Activated naive CD4-positive, alpha-beta T cell treated with anti-CD3 and anti-CD28 coated beads, Interleukin-2, amount 50 U/mL, for 24 hours (primary cell): ENCODE measurements at regions not wholly inside any gene's neighbourhood (a gene's known extent, or its start where the extent isn't known, plus 50 kb on each side); places are given as distances from the start of the nearest gene placed in this dataset.
"Not testable (repeated sequence)": the region's sequence is repeated elsewhere in the genome, so short reads cannot be mapped to it uniquely, and the experiment has no call there.

ENCODE experiments used
- H3K27ac Mint-ChIP-seq: one replicate; pipeline ENCODE4 v1.8.0; 2021; ENCODE audit warnings: mild to moderate bottlenecking, mixed read lengths
- H3K27me3 Mint-ChIP-seq: one replicate; pipeline ENCODE4 v1.8.0; 2021; ENCODE audit warnings: mixed read lengths
- H3K36me3 Mint-ChIP-seq: one replicate; pipeline ENCODE4 v1.8.0; 2021; ENCODE audit warnings: mixed read lengths
- H3K4me1 Mint-ChIP-seq: one replicate; pipeline ENCODE4 v1.8.0; 2021; ENCODE audit warnings: mixed read lengths
- H3K4me3 Mint-ChIP-seq: one replicate; pipeline ENCODE4 v1.8.0; 2021; ENCODE audit warnings: mild to moderate bottlenecking, mixed read lengths
- H3K9me3 Mint-ChIP-seq: one replicate; pipeline ENCODE4 v1.8.0; 2021; ENCODE audit warnings: mixed read lengths

DNA sequence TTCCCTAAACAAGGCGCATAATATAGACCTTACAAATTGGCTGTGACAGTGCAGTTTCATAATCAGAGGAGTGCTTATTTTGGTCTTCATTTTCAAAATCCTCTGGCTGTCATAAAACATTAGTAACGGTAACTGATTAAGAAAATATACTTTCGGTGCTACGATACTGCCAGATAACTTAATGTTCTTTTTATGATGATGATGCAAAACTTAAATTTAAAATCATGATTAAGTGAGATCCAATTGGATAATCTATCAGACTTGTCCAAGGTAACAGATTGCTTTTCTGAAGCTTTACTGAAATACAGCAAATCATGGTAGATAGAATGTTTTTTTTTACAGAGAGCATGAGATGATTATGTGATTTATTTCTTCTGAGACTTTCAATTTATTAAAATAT lies 364.2 kb upstream of the CNTN3 start:
- Mint-ChIP-seq H3K4me1 (no peaks in the 10 kb centered on the region), H3K9me3 (peaks cover 5% of the 10 kb centered on the region), H3K36me3 (no peaks in the 10 kb centered on the region), H3K27me3 (no peaks in the 10 kb centered on the region), H3K27ac (no peak overlapping the region), H3K4me3 (no peak overlapping the region)

- H3K36me3 Mint-ChIP-seq, H3K4me1 Mint-ChIP-seq, H3K27me3 Mint-ChIP-seq, H3K4me3 Mint-ChIP-seq, H3K9me3 Mint-ChIP-seq, H3K27ac Mint-ChIP-seq: not testable (repeated sequence)
These were observed 370.8 kb upstream of the CNTN3 start for GRCh38 chr3:74985028-74985904.

- no peak overlapping the region for H3K27ac Mint-ChIP-seq
- peaks cover 11% of the 10 kb centered on the region for H3K9me3 Mint-ChIP-seq
- no peaks in the 10 kb centered on the region for H3K4me1 Mint-ChIP-seq
- no peak overlapping the region for H3K4me3 Mint-ChIP-seq
- H3K36me3 Mint-ChIP-seq = no peaks in the 10 kb centered on the region
- no peaks in the 10 kb centered on the region for H3K27me3 Mint-ChIP-seq
These were observed 373.6 kb upstream of the CNTN3 start for GRCh38 chr3:74988095-74988494.

DNA sequence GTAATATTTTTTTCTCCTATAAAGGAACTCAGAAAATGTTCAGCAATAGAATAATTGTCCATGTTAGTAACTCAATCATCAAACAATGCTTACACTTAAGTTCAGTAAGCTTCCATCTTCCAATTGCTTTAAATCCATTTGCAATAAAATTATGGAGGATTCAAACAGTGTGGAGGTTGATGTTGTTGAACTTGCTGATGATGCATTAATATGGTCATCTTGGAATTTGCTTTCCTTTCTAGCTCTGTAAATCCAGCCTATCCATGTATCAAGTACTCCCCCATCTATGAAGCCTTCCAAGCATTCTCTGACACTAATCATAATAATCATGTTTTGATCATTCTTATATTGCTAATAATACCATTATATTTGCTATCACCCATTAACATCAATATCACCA lies 378.4 kb upstream of the CNTN3 start:
- H3K9me3 Mint-ChIP-seq = peaks cover 24% of the 10 kb centered on the region
- H3K27ac Mint-ChIP-seq = no peak overlapping the region
- no peak overlapping the region for H3K4me3 Mint-ChIP-seq
- H3K4me1 Mint-ChIP-seq = no peaks in the 10 kb centered on the region
- H3K36me3 Mint-ChIP-seq = no peaks in the 10 kb centered on the region
- no peaks in the 10 kb centered on the region for H3K27me3 Mint-ChIP-seq

DNA sequence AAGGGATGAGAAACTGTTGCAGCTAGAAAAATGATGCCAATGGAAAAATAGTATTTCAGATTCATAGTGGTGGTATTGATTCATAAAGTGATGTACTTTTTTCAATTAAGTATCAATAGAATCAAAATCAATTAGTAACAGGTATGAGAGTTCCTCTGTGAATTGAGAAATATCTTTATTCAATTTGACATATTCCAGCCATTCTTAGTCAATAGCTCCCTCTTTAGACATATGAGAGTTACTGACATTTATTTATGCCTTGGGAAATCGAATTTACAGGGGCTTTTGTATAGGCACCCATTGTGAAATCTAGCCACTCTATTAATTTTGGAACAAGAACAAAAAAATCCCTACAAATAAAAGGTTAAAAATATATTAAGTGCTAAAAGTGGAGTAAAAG lies 386.9 kb upstream of the CNTN3 start:
- Mint-ChIP-seq H3K4me1 (no peaks in the 10 kb centered on the region), H3K36me3 (no peaks in the 10 kb centered on the region), H3K27ac (no peak overlapping the region), H3K4me3 (no peak overlapping the region), H3K9me3 (no peaks in the 10 kb centered on the region), H3K27me3 (no peaks in the 10 kb centered on the region)

GRCh38 chr3:75012791-75013331 lies 398.4 kb upstream of the CNTN3 start:
- Mint-ChIP-seq H3K27me3 (no peaks in the 10 kb centered on the region), H3K4me3 (no peak overlapping the region)

GRCh38 chr3:75014008-75014407 lies 399.5 kb upstream of the CNTN3 start:
- Mint-ChIP-seq H3K36me3 (no peaks in the 10 kb centered on the region), H3K27ac (no peak overlapping the region), H3K4me3 (no peak overlapping the region), H3K4me1 (no peaks in the 10 kb centered on the region), H3K9me3 (peaks cover 10% of the 10 kb centered on the region), H3K27me3 (no peaks in the 10 kb centered on the region)

More at GRCh38 chr3:75012791-75013331, 398.4 kb upstream of the CNTN3 start:
- Mint-ChIP-seq H3K36me3 (no peaks in the 10 kb centered on the region), H3K4me1 (no peaks in the 10 kb centered on the region), H3K9me3 (peaks cover 10% of the 10 kb centered on the region), H3K27ac (no peak overlapping the region)

DNA sequence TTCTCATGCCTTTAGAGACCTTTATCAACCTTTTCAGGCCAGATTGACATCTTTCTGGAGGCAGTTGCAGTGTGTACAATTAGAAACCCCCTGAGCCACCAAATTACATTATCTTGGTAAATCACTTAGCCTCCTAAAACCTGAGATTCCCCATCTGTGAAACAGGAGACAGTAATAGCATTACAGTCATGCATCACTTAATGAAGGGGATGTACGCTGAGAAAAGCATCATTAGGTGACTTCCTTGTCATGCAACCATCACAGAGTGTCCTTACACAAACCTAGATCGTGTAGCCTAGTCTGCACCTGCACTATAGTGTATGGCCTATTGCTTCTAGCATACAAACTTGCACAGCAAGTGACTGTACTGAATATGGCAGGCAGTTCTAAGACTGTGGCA lies 400.8 kb upstream of the CNTN3 start:
- peaks cover 10% of the 10 kb centered on the region for H3K9me3 Mint-ChIP-seq
- H3K27ac Mint-ChIP-seq = no peak overlapping the region
- no peaks in the 10 kb centered on the region for H3K27me3 Mint-ChIP-seq
- H3K4me1 Mint-ChIP-seq = no peaks in the 10 kb centered on the region
- no peaks in the 10 kb centered on the region for H3K36me3 Mint-ChIP-seq
- H3K4me3 Mint-ChIP-seq = no peak overlapping the region

DNA sequence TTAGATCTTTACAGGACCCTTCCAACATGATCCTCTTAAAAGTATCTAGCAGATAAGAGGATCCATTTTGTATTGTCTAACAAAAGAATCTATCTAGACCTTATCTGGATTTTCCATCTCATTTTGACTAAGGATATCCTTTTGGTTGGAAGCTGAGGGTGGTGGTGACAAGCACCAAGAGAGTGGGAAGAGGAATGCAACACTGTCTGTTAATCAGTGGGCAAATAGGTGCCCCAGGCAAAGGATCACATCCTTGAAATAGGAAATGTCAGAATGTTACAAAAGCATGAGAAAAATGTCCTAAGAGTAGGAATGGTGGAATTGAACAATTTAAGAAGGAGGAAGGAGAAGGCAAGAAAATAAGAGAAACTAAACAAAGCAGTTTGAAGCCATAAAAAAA lies 420.7 kb upstream of the CNTN3 start:
- Mint-ChIP-seq H3K4me1 (no peaks in the 10 kb centered on the region), H3K36me3 (no peaks in the 10 kb centered on the region), H3K4me3 (no peak overlapping the region), H3K27ac (no peak overlapping the region), H3K27me3 (no peaks in the 10 kb centered on the region), H3K9me3 (peaks cover 16% of the 10 kb centered on the region)

DNA sequence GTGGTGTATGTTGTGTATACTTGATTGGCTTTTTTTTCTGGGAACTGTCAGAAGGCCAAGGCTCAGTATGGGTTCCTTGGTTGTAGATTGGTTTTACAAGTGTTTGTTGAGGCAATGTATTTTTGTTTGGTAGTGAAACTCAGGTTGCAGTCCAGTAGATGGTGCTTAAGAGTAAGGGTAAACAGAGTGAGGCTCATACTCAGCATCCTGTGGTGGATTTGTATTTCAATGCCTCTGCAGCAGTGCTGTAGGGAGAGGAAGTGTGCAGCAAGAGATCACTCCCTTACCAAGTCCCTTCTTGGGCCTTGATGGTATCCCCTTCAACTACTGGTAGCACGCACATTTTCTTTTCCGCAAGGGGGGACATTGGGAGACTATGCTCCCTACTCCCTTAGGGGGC lies 428.5 kb upstream of the CNTN3 start:
- H3K4me3 Mint-ChIP-seq = no peak overlapping the region
- H3K27me3 Mint-ChIP-seq = no peaks in the 10 kb centered on the region
- H3K27ac Mint-ChIP-seq = no peak overlapping the region
- peaks cover 17% of the 10 kb centered on the region for H3K9me3 Mint-ChIP-seq
- no peaks in the 10 kb centered on the region for H3K4me1 Mint-ChIP-seq
- H3K36me3 Mint-ChIP-seq = no peaks in the 10 kb centered on the region

DNA sequence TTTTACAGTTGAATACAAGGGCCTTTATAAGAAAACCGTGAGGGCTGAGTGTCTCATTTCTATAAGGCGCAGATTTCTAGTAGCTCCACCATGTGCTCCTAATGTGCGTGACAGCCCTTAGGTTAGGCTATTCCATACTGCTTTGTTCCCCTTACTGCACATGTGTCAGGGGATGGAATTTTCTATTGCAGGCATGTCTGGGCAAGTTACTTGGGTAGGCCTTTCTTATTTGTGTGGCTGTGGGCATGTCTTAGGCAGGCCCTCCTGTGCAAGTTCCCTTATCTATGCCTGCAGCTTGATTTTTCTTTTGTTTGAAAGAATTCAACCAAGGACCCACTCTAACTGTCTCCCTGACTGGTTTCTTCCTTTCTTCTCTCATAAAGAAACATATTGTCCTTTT lies 434.2 kb upstream of the CNTN3 start:
- Mint-ChIP-seq H3K36me3 (no peaks in the 10 kb centered on the region), H3K27ac (no peak overlapping the region), H3K4me1 (no peaks in the 10 kb centered on the region), H3K4me3 (no peak overlapping the region), H3K27me3 (no peaks in the 10 kb centered on the region), H3K9me3 (peaks cover 8% of the 10 kb centered on the region)

- Mint-ChIP-seq H3K27ac (no peak overlapping the region), H3K9me3 (peaks cover 8% of the 10 kb centered on the region), H3K36me3 (no peaks in the 10 kb centered on the region), H3K27me3 (no peaks in the 10 kb centered on the region), H3K4me1 (no peaks in the 10 kb centered on the region), H3K4me3 (no peak overlapping the region)
These were observed 435.1 kb upstream of the CNTN3 start for GRCh38 chr3:75049533-75049932.

GRCh38 chr3:75059120-75059519 lies 444.7 kb upstream of the CNTN3 start:
- peaks cover 6% of the 10 kb centered on the region for H3K9me3 Mint-ChIP-seq
- no peaks in the 10 kb centered on the region for H3K4me1 Mint-ChIP-seq
- H3K27ac Mint-ChIP-seq = no peak overlapping the region
- no peaks in the 10 kb centered on the region for H3K27me3 Mint-ChIP-seq
- no peak overlapping the region for H3K4me3 Mint-ChIP-seq
- H3K36me3 Mint-ChIP-seq = no peaks in the 10 kb centered on the region

- Mint-ChIP-seq H3K9me3 (peaks cover 9% of the 10 kb centered on the region), H3K27ac (no peak overlapping the region), H3K27me3 (no peaks in the 10 kb centered on the region), H3K4me1 (no peaks in the 10 kb centered on the region), H3K4me3 (no peak overlapping the region), H3K36me3 (no peaks in the 10 kb centered on the region)
These were observed 447.3 kb upstream of the CNTN3 start for GRCh38 chr3:75061806-75062205.

DNA sequence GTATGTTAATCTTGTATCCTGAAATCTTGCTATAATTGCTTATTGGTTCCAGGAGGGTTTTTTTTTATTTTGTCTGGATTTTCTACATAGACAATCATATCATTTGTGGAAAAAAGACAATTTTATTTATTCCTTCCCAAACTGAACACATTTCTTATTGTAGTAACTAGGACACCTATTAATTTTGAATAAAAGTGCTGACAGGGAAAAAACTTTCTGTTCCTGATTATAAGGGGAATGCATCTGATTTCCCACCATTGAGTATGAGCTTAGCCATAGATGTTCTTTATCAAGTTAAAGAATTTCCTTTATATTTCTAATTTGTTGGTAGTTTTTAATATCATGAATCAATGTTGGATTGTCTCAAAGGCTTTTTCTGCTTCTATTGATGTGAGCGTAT lies 460.7 kb upstream of the CNTN3 start:
- no peaks in the 10 kb centered on the region for H3K4me1 Mint-ChIP-seq
- H3K9me3 Mint-ChIP-seq = peaks cover 17% of the 10 kb centered on the region
- no peak overlapping the region for H3K4me3 Mint-ChIP-seq
- no peak overlapping the region for H3K27ac Mint-ChIP-seq
- H3K36me3 Mint-ChIP-seq = no peaks in the 10 kb centered on the region
- H3K27me3 Mint-ChIP-seq = no peaks in the 10 kb centered on the region

DNA sequence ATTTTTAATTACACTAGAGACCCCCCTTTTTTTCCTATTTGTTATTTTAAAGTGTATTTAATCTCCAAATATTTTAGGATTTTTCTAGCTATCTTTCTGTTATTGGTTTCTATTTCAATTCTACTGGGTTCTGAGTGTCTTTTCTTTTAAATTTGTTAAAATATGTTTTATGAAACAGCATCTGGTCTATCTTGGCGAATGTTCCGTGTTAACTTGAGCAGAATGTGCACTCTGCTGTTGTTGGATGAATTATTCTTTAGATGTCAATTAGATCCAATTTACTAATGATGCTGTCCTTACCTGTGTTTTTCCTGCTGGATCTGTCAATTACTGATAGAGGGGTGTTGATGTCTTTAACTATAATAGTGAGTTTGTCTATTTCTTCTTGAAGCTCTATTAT lies 462.0 kb upstream of the CNTN3 start:
- Mint-ChIP-seq H3K4me1 (no peaks in the 10 kb centered on the region), H3K4me3 (no peak overlapping the region), H3K36me3 (no peaks in the 10 kb centered on the region), H3K27ac (no peak overlapping the region), H3K9me3 (peaks cover 17% of the 10 kb centered on the region), H3K27me3 (no peaks in the 10 kb centered on the region)

DNA sequence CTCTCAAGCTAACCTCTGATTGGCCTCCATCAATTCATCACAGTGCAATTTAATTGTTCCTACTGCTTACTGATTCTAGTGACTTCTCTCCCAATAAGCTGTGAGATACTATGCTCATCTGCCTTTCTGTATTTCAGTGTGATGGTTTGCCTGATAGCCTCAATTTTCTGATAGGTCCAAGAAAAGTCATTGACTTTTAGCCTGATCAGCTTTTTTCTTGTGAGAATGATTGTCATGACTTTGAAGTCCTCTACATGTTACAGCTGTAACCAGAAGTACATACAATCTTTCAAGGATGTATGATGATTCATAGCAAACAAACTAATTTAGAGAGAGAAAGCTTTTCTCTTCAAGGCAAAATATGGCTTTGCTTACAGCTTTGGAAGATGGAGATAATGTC lies 463.8 kb upstream of the CNTN3 start:
- H3K27ac Mint-ChIP-seq = no peak overlapping the region
- no peaks in the 10 kb centered on the region for H3K4me1 Mint-ChIP-seq
- no peaks in the 10 kb centered on the region for H3K27me3 Mint-ChIP-seq

More for the DNA sequence above, 463.8 kb upstream of the CNTN3 start:
- H3K4me3 Mint-ChIP-seq = no peak overlapping the region
- H3K36me3 Mint-ChIP-seq = no peaks in the 10 kb centered on the region
- H3K9me3 Mint-ChIP-seq = peaks cover 23% of the 10 kb centered on the region
